ENCODE measurements at regions not wholly inside any gene's neighbourhood (a gene's known extent, or its start where the extent isn't known, plus 50 kb on each side); places are given as distances from the start of the nearest gene placed in this dataset.

- WGBS (ENCODE audit: extremely low coverage, insufficient read length, low lambda C conversion rate), result no CpG with 5 or more reads among the region's 1 CpG
- no peaks in the 10 kb centered on the region for H3K36me3 Mint-ChIP-seq (ENCODE audit: insufficient read depth in 1 of 3, low read depth in 3 of 3)
These were observed 429.4 kb upstream of the NXPH2 start for GRCh38 chr2:139209586-139209985.

More at GRCh38 chr2:139209586-139209985, 429.4 kb upstream of the NXPH2 start:
- no peak overlapping the region for H3K14ac ChIP-seq (ENCODE audit: insufficient read depth, low read length)
- H3K4me2 ChIP-seq (ENCODE audit: insufficient read depth, insufficient read length, low read length), result no peak overlapping the region
- H3K56ac ChIP-seq (ENCODE audit: insufficient read length, low read depth, low read length), result no peak overlapping the region
- TF ChIP-seq, protein P1, sequence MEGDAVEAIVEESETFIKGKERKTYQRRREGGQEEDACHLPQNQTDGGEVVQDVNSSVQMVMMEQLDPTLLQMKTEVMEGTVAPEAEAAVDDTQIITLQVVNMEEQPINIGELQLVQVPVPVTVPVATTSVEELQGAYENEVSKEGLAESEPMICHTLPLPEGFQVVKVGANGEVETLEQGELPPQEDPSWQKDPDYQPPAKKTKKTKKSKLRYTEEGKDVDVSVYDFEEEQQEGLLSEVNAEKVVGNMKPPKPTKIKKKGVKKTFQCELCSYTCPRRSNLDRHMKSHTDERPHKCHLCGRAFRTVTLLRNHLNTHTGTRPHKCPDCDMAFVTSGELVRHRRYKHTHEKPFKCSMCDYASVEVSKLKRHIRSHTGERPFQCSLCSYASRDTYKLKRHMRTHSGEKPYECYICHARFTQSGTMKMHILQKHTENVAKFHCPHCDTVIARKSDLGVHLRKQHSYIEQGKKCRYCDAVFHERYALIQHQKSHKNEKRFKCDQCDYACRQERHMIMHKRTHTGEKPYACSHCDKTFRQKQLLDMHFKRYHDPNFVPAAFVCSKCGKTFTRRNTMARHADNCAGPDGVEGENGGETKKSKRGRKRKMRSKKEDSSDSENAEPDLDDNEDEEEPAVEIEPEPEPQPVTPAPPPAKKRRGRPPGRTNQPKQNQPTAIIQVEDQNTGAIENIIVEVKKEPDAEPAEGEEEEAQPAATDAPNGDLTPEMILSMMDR (conservative IDR thresholded peaks at IDR 0.05), result no peak
- H3K27me3 Mint-ChIP-seq (ENCODE audit: low read depth), result no peaks in the 10 kb centered on the region; the same call in 1 of the 2 replicates
- H2BK5ac ChIP-seq (ENCODE audit: insufficient read length, low read length), result no peak overlapping the region
- H3K4me3 Mint-ChIP-seq, result no peak overlapping the region
- H3K23me2 ChIP-seq (ENCODE audit: insufficient read length, low read depth, low read length, poor library complexity, severe bottlenecking), result no peaks in the 10 kb centered on the region
- H3K79me2 ChIP-seq (ENCODE audit: insufficient read depth, low read length), result no peaks in the 10 kb centered on the region
- no peaks in the 10 kb centered on the region for H3K4me1 Mint-ChIP-seq
- no peaks in the 10 kb centered on the region for H3K4me1 ChIP-seq (ENCODE audit: insufficient read depth, low read length)
- H2AK5ac ChIP-seq (ENCODE audit: insufficient read length, low read length), result no peak overlapping the region
- H3K9me3 Mint-ChIP-seq, result no peaks in the 10 kb centered on the region
- no peak overlapping the region for H4K8ac ChIP-seq (replicated peaks; ENCODE audit: insufficient read length, low read depth, low read length)
- H3K27ac Mint-ChIP-seq, result no peak overlapping the region
- no peak for DNase-seq
- H4K5ac ChIP-seq (ENCODE audit: insufficient read length, low read depth, low read length), result no peak overlapping the region
- H3K9ac ChIP-seq (ENCODE audit: extremely low read depth, insufficient read length, low read length), result no peak overlapping the region
- H3T11ph ChIP-seq (ENCODE audit: low read length), result no peak overlapping the region
- H3K18ac ChIP-seq (ENCODE audit: insufficient read length, low read depth, low read length), result no peak overlapping the region
- H3K23ac ChIP-seq (ENCODE audit: insufficient read length, low read depth, low read length), result no peak overlapping the region
- no peaks in the 10 kb centered on the region for H3K79me1 ChIP-seq (ENCODE audit: insufficient read depth, low read depth, low read length, poor library complexity, severe bottlenecking)
- H3K4ac ChIP-seq (ENCODE audit: low read depth, low read length), result no peak overlapping the region
- H2AFZ ChIP-seq (ENCODE audit: low read length), result no peak overlapping the region
- no peak overlapping the region for H3K27ac ChIP-seq (ENCODE audit: insufficient read length, low read depth, low read length)
- H3K9me3 ChIP-seq (ENCODE audit: control insufficient read depth, low read depth, low read length), result no peaks in the 10 kb centered on the region
- no peak overlapping the region for H2BK15ac ChIP-seq (ENCODE audit: low read depth, low read length)
- no peaks in the 10 kb centered on the region for H4K20me1 ChIP-seq (ENCODE audit: control insufficient read depth, insufficient read depth, insufficient read length)
- H2BK120ac ChIP-seq (ENCODE audit: low read depth, low read length, poor library complexity, severe bottlenecking), result no peak overlapping the region
- H2BK12ac ChIP-seq (ENCODE audit: insufficient read length, low read depth, low read length), result no peak overlapping the region
- no peak overlapping the region for H4K91ac ChIP-seq (ENCODE audit: insufficient read length, low read depth, low read length)
- no peaks in the 10 kb centered on the region for H3K27me3 ChIP-seq (ENCODE audit: insufficient read depth, low read length)
- no peak overlapping the region for H2BK20ac ChIP-seq (ENCODE audit: low read depth, low read length, poor library complexity, severe bottlenecking)
